IMR-90 (cell line): ENCODE measurements at regions not wholly inside any gene's neighbourhood (a gene's known extent, or its start where the extent isn't known, plus 50 kb on each side); places are given as distances from the start of the nearest gene placed in this dataset.

Experiments used
- CEBPB ChIP-seq: IDR thresholded peaks from 2 replicates; pipeline ENCODE4 v1.6.1; 2012; ENCODE audit warnings: low read depth, low read length, improper control_type of control experiment
- MAFK ChIP-seq: IDR thresholded peaks from 2 replicates; pipeline ENCODE4 v1.6.1; 2012; ENCODE audit warnings: low read depth, low read length, improper control_type of control experiment
- MXI1 ChIP-seq: IDR thresholded peaks from 2 replicates; pipeline ENCODE4 v1.6.1; 2012; ENCODE audit warnings: low read depth, mild to moderate bottlenecking, low read length, moderate library complexity, borderline replicate concordance
- NFE2L2 ChIP-seq: fragments of 150-350 bp; IDR thresholded peaks from 2 replicates; pipeline ENCODE4 v1.6.1; 2016; ENCODE audit warnings: low read depth, mild to moderate bottlenecking, low read length
- POLR2A ChIP-seq: IDR thresholded peaks from 2 replicates; pipeline ENCODE4 v1.6.1; 2012; ENCODE audit warnings: mild to moderate bottlenecking, low read depth, low read length
- RAD21 ChIP-seq: IDR thresholded peaks from 2 replicates; pipeline ENCODE4 v1.6.1; 2012; ENCODE audit warnings: low read length, improper control_type of control experiment
- RCOR1 ChIP-seq: IDR thresholded peaks from 2 replicates; pipeline ENCODE4 v1.6.1; 2012; ENCODE audit warnings: mild to moderate bottlenecking, low read length, improper control_type of control experiment; ENCODE audit not compliant: insufficient replicate concordance
- TF ChIP-seq, protein P1 (sequence below): conservative IDR thresholded peaks from 2 replicates; pipeline ENCODE4 v1.5.1; 2012; ENCODE audit warnings: mild to moderate bottlenecking, low read depth, low read length, improper control_type of control experiment
- TF ChIP-seq, protein P2 (sequence below): fragments of 150-350 bp; IDR thresholded peaks from 2 replicates; pipeline ENCODE4 v1.6.1; 2016; ENCODE audit warnings: low read depth, mild to moderate bottlenecking, low read length, moderate library complexity, borderline replicate concordance

DNA sequence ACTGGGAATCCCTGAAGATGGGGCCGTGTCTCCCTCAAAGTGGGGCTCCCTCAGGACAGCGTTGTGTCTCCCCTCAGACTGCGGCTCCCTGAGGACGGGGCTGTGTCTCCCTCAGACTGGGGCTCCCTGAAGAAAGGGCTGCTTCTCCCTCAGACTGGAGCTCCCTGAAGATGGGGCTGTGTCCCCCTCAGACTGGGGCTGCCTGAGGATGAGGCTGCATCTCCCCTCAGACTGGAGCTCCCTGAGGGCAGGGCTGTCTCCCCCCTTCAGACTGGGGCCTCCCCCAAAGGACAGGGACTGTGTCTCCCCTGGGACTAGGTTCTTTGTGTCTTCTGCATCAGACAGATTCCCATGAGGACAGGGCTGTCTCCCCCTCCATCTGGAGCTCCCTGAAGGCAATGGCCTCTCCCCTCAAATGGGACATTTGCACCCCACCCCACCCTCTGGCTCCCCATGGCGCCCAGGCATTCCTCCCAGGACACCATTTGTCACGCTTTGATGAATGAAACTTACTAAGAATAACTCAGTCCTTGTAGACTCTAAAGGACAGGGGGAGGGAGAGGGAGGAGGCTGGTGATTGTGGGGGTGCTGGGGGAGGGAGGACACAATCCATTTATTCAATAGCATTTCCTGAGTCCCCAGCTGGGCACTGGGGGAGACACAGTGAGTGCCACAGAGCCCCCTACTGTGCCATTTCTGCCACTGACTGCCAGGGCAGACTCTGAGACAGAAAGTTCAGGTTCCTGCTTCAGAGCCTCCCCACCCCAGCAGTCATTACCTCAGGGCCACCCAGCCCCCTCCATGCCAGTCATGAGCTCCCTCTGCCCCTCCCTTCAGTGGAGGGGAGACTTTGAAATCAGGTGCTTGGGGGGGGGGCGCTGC lies 122.4 kb downstream of the MRPL14 start:
- TF ChIP-seq, protein P1, sequence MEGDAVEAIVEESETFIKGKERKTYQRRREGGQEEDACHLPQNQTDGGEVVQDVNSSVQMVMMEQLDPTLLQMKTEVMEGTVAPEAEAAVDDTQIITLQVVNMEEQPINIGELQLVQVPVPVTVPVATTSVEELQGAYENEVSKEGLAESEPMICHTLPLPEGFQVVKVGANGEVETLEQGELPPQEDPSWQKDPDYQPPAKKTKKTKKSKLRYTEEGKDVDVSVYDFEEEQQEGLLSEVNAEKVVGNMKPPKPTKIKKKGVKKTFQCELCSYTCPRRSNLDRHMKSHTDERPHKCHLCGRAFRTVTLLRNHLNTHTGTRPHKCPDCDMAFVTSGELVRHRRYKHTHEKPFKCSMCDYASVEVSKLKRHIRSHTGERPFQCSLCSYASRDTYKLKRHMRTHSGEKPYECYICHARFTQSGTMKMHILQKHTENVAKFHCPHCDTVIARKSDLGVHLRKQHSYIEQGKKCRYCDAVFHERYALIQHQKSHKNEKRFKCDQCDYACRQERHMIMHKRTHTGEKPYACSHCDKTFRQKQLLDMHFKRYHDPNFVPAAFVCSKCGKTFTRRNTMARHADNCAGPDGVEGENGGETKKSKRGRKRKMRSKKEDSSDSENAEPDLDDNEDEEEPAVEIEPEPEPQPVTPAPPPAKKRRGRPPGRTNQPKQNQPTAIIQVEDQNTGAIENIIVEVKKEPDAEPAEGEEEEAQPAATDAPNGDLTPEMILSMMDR, result peak; percentile 51
- TF ChIP-seq RAD21 (peak; percentile 58), POLR2A (no peak), RCOR1 (no peak), MAFK (no peak), MXI1 (no peak), NFE2L2 (no peak), CEBPB (no peak)
- TF ChIP-seq, protein P2, sequence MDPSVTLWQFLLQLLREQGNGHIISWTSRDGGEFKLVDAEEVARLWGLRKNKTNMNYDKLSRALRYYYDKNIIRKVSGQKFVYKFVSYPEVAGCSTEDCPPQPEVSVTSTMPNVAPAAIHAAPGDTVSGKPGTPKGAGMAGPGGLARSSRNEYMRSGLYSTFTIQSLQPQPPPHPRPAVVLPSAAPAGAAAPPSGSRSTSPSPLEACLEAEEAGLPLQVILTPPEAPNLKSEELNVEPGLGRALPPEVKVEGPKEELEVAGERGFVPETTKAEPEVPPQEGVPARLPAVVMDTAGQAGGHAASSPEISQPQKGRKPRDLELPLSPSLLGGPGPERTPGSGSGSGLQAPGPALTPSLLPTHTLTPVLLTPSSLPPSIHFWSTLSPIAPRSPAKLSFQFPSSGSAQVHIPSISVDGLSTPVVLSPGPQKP, result no peak
